GM12864 (cell line): ENCODE measurements at regions not wholly inside any gene's neighbourhood (a gene's known extent, or its start where the extent isn't known, plus 50 kb on each side); places are given as distances from the start of the nearest gene placed in this dataset.

Experiments
- DNase-seq: peaks from one replicate; pipeline ENCODE4 v3.0.0-alpha.2; 2011; ENCODE audit warnings: low read depth
- H3K4me3 ChIP-seq: 2 replicates; pipeline ENCODE4 v1.5.1; 2011; ENCODE audit warnings: mild to moderate bottlenecking, low read depth, low read length, control low read depth
- TF ChIP-seq, protein P1 (sequence below): IDR thresholded peaks from 2 replicates; pipeline ENCODE4 v1.5.1; 2011; ENCODE audit warnings: low read depth, mild to moderate bottlenecking, moderate library complexity, low read length, control low read depth, inconsistent platforms; ENCODE audit errors: missing control alignments

DNA sequence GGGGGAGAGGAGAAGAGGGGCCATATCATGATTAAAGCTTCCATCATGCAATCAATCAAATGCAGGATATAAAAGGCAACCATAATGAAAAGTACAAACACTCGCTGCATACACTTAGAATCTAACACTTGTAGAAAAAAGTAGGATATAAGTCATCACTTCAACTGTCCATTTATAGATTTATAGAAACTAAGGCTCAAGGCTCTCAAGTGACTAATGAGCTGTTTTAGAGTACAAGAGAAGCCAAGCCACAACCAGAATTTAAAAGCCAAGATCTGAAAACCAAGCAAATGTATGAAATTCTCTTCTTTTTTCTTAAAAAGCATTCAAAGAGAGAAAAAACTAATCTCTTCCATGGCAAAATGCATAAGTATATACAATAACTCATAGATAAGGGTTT lies 160.2 kb upstream of the BLID start:
- no peak for DNase-seq
- TF ChIP-seq, protein P1, sequence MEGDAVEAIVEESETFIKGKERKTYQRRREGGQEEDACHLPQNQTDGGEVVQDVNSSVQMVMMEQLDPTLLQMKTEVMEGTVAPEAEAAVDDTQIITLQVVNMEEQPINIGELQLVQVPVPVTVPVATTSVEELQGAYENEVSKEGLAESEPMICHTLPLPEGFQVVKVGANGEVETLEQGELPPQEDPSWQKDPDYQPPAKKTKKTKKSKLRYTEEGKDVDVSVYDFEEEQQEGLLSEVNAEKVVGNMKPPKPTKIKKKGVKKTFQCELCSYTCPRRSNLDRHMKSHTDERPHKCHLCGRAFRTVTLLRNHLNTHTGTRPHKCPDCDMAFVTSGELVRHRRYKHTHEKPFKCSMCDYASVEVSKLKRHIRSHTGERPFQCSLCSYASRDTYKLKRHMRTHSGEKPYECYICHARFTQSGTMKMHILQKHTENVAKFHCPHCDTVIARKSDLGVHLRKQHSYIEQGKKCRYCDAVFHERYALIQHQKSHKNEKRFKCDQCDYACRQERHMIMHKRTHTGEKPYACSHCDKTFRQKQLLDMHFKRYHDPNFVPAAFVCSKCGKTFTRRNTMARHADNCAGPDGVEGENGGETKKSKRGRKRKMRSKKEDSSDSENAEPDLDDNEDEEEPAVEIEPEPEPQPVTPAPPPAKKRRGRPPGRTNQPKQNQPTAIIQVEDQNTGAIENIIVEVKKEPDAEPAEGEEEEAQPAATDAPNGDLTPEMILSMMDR: no peak
- H3K4me3 ChIP-seq: no peak overlapping the region

DNA sequence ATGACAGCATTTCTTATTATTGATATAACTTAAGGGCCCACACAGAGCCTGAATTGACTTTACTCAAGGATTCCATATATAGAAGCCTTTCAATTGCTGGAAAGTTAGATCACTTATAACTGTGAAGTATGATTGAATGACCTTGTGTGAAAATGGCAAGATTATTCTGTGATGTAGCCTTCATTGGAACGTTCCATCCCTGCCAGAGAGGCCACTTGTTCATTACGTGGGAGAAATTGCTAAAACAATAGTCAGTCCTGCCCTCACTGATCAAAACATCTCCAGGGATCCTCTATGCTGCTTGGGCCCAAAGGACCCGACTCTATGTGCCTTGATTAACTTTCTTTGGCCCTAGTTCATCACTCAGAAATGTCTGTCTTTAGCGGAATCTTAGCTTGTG lies 159.5 kb upstream of the BLID start:
- no peak overlapping the region for H3K4me3 ChIP-seq
- TF ChIP-seq, protein P1: no peak
- DNase-seq: no peak

GRCh38 chr11:122273476-122274191 lies 157.6 kb upstream of the BLID start:
- H3K4me3 ChIP-seq: no peak overlapping the region
- TF ChIP-seq, protein P1: no peak
- DNase-seq: no peak

DNA sequence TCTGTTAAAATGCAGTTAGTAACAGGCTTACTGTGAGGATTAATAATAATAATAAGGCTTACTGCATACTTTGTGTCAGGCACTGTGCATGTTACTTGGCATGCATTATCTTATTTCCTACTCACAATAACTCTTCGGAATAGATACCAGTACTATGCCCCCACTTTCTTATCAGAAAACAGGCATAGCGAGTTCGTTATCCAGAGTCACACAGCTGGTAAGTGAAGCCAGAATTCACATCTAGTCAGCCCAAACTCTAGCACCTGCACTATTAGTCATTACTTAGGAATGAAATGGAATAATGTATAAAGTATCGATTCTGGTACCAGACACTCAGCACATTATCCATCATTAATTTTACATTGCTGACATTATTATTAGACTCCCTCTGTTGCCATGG lies 155.7 kb upstream of the BLID start:
- TF ChIP-seq, protein P1: no peak
- DNase-seq: no peak
- no peak overlapping the region for H3K4me3 ChIP-seq

DNA sequence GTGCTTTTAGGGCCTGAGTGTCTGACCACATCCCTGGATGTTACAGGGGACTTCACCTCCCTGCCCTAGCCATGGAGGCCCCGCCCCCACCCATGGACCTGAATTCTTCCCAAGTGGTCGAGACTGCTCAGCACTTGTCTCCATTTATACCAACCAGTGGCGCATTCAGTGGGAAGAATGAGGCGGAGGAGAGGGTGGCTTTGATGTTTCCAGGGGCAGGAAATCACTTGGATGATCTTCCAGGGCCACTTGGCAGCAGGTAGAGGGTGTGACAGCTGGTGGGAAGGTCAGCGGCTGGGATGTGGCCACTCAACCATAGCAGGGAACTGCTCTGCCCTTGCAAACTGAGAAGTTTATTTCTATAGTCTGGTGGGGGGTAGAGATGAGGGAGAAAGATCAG lies 155.1 kb upstream of the BLID start:
- H3K4me3 ChIP-seq: no peak overlapping the region
- TF ChIP-seq, protein P1: no peak
- no peak for DNase-seq

DNA sequence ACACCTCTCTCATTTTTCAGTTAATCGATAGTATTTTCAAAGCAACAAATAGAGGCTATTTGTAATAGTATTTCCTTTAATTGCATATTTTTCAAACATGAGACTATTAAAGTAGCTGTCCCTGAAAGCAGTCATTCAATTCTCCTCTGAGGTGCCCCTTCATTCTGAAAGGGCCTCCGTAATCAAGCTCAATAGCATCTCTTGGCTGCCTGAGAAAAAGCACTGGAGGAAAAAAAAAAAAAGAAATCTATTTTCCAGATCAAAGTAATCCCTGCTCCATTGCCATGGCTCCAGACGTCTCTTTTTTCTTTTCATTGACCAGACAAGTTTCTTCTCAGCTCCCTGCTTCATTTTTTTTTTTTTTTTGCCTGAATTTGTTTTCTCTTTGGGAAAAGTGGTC lies 154.5 kb upstream of the BLID start:
- TF ChIP-seq, protein P1: no peak
- no peak for DNase-seq
- no peak overlapping the region for H3K4me3 ChIP-seq

- DNase-seq: no peak
- H3K4me3 ChIP-seq: no peak overlapping the region
- TF ChIP-seq, protein P1: no peak
These were observed 153.8 kb upstream of the BLID start for GRCh38 chr11:122269824-122270223.
